Muscle of back (tissue), 3 donors: ENCODE measurements at regions not wholly inside any gene's neighbourhood (a gene's known extent, or its start where the extent isn't known, plus 50 kb on each side); places are given as distances from the start of the nearest gene placed in this dataset.

Experiments used
- DNase-seq, 3 donors: peaks; one replicate each; pipeline versions ENCODE4 v3.0.0 to v3.0.0-alpha.2; 2013

GRCh38 chr10:107931808-107932207, 767.3 kb upstream of the SORCS1 start:
- no peak for DNase-seq

GRCh38 chr10:107930037-107930436, 765.5 kb upstream of the SORCS1 start:
- no peak for DNase-seq

GRCh38 chr10:107924458-107924857, 760.0 kb upstream of the SORCS1 start:
- no peak for DNase-seq

- no peak for DNase-seq
These were observed 755.2 kb upstream of the SORCS1 start for GRCh38 chr10:107919626-107920235.

- no peak for DNase-seq
These were observed 753.7 kb upstream of the SORCS1 start for GRCh38 chr10:107918171-107918570.

DNA sequence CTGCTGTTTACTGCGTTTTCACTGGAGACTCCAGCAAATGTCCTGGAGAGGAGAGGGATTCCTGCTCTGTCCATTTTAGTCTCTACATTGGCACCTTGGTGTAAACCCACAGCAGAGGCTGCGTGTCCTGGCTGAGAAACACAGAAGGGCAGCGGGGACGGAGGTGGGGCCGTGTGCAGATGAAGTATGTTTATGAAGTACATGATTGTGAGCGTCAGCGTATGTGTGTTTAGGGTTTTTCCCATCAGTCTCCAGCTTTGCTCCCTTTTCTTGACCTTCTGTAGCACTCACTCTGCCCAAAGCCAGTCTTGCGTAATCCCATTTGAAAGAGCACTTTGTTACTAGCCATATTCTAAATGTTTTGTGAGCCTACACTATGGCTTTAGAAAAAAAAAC, 750.7 kb upstream of the SORCS1 start:
- DNase-seq: peak in 1 of 3 donors; percentile 17

- DNase-seq: peak in 1 of 3 donors; percentile 21
These were observed 750.1 kb upstream of the SORCS1 start for GRCh38 chr10:107914450-107915214.

DNA sequence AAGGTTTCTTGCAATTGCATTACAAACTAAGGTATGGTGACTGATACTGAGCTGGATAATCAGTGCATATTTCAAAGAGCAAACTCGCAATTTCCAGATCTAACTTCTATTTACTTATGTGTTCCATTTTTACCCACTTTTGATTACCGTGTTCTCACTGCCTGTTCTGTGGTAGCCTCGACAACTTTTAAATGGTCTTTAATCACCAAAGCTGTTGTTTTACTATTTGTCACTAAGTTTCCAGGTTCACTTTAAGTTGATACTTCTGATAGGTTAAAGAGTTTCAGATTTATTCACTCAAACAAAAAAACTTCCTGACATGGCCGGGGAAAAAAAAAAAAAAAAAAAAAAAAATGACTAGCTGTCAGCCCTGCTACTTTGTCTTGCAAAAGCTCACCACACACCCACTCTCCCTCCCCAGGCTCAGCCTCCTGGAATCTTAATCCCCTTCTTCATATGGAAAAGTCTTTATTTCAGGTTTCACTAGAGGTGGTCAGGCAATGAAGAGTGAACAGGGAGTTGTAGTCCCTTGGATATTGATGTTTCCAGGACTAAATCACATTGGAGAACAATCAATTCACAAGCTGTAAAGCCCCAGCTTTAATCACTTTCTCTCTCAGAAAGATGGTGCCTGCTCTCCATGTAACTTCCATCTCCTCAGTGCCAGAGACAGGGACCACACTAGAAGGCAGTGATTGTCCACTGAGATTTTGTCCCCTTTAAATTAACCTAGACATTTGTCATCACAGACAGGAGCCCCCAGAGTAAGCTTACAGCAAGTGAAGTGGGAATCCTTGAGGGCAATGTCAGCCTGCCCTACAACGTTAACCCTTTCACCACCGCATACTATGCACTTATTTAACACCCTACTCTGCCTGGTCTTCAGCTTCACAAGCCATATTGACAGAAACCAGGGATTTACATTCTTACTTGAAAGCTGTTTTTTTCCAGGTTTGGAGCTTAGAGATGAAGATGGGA, 749.1 kb upstream of the SORCS1 start:
- DNase-seq: no peak

DNA sequence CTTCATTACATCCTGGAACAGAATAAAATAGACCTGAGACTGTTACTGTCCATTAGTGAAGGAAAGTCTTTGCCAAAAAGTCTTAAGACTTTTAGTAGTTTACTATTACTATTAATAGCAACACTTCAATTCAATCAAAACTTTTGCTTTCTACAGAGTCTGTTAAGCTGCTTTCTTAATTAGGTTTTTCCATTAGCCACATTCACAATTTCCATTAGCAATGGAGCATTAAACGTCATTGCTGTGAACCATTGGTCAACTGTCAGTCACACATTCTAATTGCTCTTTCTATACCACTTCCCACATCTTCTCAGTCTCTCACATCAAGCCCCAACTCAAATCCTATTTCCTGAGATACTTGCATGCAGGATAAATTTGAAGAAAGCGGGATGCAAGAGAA, 736.6 kb upstream of the SORCS1 start:
- no peak for DNase-seq

GRCh38 chr10:107900131-107900530, 735.6 kb upstream of the SORCS1 start:
- no peak for DNase-seq

DNA sequence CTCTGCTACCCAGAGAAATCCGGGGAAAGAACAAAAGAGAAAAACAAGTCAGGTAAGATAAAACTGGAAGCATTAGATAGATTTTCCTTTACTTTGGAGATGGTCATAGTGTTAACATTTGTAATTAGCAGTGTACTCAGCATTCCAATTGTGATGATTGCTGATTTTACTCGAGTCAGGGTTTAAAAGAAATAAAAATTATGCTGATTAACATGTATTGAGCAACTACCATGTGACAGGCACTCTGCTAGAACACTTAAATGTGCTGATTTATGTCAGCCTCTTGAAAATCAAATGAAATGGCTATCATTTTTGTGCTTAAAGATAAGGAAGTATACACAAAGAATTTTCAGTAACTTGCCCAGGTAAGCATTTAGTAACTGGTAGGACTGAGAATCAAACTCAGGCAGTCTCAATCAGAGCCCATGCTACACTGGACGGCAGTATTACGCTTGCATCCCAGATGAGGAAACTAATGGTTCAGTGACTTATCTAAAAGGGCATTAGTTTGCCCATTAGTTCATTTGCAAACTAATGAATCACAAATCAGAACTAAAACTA, 735.1 kb upstream of the SORCS1 start:
- DNase-seq: no peak

- DNase-seq: no peak
These were observed 734.6 kb upstream of the SORCS1 start for GRCh38 chr10:107899075-107899474.

DNA sequence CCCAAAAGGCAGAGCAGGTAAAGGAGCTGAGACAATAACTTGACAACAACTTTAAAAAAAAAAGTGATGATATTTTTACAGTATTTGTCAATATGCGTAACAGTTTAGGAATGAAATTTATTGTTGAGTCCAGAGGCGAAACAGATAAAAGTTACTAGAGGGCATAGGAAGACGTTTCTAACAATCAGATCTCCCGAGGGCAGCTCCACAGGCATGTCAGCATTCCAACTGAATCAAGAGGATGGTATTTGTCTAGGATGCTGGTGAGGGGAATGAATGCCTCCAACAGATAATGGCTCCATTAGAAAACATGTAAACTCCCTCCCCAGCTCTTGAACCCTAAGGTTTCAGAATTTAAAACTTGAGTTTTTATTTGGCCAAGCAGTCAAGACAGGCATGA, 733.9 kb upstream of the SORCS1 start:
- DNase-seq: no peak

DNA sequence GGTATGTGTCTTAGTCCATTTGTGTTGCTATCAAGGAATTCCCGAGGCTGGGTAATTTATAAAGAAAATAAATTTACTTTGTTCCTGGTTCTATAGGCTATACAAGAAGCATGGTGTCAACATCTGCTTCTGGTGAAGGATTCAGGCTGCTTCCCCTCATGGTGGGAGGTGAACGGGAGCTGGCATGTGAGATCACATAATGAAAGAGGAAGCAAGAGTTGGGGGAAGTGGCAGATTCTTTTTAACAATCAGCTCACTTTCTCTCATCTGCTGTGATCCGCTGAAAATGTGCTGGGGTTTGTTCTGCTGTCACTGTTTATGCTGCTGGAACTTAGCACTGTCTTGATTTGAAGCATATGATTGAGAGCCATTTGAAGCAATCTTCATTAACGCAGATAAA, 730.0 kb upstream of the SORCS1 start:
- DNase-seq: no peak

DNA sequence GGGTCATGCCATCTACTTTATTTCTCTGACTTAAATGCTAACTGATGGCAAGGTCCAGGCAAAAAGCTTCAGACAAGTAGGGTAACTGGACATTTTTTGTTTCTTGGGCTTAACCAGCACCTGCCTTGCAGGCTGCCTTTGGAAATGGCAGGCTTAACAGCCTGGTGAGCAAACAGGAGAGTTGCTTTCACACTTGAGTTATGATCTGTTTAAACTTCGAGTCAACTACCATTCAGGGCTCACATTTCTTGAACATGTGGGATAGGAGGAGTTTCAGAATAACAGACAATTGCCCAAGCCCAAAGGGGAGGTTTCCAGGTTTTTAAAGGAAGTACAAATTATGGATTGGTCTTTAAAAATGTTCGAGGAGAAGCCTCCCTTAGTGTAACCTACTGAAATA, 724.6 kb upstream of the SORCS1 start:
- no peak for DNase-seq

- no peak for DNase-seq
These were observed 715.7 kb upstream of the SORCS1 start for GRCh38 chr10:107880185-107880584.

GRCh38 chr10:107873007-107873406, 708.5 kb upstream of the SORCS1 start:
- no peak for DNase-seq

- DNase-seq: no peak
These were observed 701.2 kb upstream of the SORCS1 start for GRCh38 chr10:107865691-107866090.

DNA sequence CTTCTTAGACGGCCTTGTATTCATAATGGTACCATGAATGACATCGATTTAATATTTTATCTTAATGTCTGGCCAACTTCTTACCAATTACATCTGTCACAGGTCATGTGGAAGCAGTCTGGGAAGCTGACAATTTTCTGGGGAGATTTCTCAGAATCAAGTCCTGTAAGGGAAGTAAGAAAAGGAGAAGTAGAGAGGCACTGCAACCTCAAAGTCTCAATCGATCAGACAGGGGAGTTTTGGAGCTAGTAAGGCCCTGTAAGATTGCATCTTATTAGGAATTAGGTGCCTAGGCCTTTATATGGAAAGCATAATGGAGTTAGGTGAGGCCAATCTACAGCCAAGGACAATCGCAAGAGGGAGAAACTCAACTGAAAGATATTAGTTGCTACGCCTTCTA, 694.6 kb upstream of the SORCS1 start:
- DNase-seq: no peak

DNA sequence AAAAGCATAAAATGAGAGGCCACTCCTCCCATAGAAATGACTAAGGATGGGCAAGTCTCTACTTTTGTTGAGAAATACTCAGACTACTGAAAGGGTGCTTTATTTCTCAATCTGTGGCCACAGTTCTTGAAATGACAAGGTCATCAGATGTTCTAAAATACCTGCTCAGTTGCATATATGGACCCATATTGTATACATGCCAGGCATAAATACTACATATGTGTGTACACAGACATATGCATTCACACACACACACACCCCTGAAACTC, 691.5 kb upstream of the SORCS1 start:
- DNase-seq: no peak

- no peak for DNase-seq
These were observed 691.0 kb upstream of the SORCS1 start for GRCh38 chr10:107855301-107856046.
